Ecto neural progenitor cell (in vitro differentiated cells): ENCODE measurements at regions not wholly inside any gene's neighbourhood (a gene's known extent, or its start where the extent isn't known, plus 50 kb on each side); places are given as distances from the start of the nearest gene placed in this dataset.

Source experiments
- DNase-seq: peaks from one replicate; pipeline ENCODE4 v3.0.0-alpha.2; 2018; ENCODE audit warnings: low spot score

DNA sequence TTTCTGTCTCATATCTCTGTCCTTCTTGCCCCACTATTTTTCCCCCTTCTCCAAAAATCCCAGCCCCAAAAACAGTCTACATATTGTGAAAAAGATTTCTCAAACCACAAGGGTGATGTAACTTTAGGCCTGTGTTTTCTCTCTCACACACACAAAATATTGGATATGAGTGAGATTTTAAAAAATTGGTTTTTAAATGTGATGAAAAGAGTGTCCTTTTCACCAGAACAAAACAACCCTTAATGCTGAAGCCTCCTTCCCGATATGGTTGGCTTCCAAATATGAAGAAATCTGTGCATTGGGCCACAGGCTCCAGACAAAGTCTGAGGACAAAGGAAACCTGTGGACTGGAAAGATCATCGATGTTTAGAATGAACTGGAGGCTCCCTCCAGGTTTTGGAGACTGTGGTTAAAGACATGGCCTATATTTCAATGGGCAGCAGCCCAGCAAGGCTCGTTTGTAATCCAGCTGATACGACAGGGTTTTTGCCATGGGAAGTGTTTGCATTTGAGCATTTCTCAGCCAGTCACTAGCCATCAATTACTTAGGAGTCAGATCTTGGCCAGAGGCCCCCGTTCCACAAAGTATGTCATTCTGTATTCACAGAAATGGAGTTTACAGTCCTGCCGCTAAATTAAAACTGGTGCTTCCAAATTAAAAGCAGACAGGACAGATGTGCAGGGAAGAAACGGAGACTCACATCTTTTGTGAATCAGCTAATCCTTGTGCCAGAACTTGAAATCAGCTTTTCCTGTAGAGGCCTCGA, 546.3 kb downstream of the EBF1 start:
- DNase-seq, result no peak

DNA sequence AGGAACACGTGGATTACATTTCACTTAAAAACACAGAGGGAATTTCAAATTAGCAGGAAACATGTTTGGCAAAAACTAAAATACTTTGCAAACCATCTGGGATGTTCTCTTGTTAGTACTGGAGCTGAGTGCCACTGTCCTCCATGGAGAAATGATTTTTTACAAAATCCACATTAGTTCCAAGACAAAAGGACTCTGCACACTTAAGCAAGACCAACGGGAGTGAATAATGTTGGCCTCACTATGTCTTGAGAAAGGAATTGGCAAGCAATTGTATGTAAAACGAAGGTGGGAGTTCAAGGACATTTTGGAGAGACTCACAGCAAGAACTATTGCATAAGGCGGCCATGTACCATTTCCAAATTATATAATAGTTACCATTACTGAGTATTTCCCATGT, 547.5 kb downstream of the EBF1 start:
- DNase-seq, result no peak

DNA sequence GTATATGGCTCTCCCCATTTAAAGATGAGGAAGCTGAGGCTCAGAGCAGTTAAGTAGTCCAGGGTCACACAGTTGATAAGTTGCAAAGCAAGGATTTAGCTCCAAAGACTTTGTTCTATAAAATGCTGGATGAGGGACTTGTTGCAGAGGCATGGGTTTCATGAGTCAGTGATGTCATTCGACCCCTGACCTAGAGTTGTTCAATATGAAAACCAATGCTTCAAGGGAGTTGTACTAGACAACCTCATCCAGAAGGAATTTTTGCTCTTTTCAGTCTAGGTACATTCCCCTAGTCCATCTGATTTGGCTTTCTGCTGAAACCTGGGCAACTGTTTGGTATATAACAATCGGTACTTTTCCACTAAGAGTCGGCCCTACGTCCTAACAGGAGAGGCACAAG, 550.4 kb downstream of the EBF1 start:
- no peak for DNase-seq

DNA sequence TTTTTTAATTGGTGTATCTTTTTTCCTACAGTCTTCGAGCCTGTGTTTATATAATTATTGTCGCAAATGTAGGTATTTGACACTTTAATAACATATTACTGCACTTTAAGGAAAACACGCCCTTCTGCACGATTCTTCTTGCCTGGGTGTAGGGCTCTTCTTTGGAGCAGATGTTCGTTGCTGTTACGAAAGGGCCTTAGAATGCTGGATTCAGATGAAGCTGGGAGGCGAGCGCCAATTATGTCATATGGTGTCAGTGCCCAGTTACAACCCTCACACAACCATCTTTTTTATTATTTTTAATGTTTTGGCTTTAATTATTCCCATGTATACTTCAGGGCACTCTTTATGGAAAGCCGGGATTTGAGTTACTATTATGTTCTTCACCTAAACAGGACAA, 553.0 kb downstream of the EBF1 start:
- no peak for DNase-seq

DNA sequence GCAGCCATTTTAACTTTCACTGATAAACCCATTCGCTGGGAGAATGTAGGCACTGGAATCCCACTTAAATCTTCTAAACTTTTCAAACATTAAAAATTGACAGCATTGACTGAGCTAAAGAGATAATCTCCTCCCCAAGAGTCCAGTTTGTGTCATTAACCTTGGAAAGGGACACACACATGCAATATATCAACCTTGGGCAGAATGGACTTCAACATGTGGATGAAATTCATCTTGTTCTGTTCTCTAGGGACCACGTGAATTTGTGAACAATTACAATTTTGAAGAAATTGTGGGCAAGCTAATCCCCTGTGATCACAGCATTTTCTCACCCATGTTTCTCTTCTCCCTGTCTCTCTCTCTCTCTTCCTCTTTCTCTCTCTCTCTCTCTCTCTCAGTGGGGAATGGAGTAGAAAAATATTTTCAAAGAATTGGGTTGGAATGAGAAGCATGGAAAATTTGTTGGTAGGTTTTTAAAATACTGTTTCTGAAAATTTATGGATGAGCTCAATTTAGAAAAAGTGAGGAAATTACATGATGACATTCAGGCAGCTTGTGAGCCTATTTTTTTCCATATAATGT, 553.7 kb downstream of the EBF1 start:
- no peak for DNase-seq

DNA sequence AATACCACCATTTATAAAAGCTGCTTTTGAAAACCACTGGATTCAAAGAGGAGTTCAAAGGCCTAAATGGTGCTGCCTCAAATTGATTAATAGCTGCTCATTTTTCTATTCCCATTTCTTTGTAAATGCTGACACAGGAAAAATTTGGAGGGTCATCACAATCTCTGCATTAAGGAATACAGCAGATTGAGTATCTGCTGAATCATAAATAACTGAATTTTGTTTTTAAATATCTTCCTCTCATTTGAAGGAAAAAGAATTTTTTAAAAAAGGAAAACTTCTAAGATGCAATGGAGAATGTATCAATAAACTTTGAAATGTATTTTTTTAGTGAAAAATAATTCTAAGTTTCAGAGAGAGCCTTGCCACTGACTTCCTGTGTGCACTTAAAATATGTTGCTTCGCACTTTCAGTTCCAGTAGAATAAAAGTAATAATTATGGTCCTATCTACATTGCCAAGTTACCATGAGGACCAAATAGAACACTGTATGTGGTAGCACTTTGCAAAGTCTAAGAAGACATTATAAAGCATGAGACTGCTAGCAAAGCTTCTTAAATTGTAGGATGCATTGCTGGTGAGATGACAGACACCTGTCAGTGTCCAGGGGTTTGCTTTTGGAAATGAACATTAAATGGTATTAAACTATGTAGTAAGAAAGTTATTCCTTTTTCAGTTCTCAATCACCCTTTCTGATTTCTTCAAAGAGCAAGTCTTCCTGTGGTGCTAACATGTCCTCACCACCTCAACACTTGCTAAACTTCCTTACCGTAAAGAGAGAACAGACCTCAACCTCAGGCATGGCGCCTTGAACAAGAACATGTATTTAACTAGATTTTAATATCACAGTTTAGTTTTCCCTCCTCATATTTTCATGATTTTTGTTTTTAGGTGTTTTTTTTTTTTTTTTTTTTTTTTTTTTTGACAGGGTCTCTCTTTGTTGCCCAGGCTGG, 555.1 kb downstream of the EBF1 start:
- DNase-seq, result no peak

DNA sequence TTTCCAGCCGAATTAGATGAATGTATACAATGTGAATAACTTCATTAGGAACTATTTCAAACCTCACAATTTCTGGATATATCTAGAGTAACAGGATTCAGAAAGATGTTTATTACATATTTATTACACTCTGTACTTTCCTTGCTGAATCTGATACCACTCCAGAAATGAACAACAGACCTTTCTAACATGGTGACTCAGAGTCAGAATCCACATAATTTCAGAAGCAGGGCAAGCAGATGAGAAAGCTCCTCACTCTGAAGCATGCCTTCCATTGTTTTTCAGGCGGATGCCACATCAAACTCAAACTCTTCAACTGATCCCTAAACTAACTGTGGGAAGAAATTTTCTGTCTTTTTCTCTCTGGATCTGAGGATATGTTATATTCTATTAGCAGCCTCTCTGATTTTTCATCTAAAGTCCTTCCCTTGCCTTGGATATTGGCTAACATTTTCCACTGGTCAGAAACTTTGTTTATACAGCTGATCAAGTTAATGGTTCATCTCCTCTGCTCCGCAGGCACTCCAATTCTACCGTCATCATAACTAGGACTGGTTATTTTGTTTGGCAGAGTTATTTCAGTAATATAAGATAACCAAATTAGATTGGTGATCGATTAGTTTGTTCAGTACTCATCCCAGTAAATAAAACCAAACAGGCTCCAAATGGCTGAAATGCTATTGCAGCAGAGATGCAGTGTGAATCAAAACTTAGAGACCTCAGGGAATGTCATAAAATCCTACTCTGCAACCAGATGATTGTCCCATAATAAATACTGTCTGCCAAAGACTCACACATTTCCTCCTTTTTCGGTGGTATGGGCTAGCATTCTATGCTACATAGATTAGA, 556.0 kb downstream of the EBF1 start:
- DNase-seq, result no peak

DNA sequence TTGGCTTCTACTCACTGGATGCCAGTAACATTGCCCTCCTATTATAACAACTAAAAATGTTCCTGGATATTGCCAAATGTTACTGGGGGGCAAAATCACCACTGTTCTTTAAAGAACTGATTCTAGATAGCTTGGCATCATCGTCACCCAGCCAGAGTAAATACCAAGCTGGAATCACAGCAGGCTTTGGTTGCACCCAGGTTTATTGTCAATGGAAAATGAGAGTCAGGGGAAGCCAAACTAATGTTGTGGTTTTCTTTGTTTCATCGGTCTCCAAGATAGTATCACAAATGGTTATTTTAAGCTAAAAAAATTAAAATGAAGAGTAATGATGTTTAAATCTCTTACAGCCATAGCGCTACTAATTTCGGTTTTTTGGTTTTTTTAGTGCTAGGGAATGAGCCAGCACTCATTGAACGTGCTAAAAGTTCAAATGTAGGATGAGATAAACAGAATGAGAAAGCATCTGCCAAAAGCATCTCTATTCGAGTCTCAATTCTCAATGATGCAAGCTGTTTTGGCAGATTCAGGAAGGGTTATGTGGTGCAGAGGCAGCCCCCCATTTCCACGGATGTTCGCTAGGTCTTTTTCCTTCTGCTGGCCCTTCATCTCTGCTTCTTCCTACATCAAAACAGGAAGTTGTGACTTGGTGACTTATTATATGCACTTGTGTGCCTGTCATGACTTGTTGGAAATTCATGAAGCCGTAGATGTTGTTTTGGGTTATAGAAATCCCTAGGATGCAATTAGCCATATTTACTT, 558.0 kb downstream of the EBF1 start:
- no peak for DNase-seq

DNA sequence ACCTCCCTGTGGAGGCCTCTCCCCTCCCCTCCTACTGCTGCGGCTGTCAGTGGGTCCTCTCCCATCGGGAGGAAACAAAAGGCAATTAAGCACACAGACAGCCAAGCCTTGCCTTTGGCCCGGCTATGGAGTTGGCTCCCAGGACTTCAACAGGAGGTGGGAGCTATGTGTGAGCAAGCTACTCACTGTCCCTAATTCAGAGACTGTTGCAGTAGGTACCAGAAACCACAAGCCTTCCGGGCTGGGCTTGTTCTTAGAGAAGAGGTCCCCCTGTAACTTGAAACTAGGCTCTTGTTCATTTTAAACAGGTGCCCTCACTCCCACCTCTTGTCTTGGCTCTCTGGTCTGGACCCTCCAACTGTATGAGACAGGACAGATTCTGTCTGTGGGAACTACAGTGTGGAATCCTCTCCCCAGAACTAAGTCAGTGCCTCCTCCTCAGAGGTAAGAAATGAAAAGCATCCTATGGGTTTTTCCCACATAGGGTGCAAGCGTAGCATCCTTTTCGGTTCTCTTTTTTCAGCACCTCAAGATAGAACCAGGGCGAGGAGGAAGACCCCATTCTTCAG, 561.1 kb downstream of the EBF1 start:
- no peak for DNase-seq

DNA sequence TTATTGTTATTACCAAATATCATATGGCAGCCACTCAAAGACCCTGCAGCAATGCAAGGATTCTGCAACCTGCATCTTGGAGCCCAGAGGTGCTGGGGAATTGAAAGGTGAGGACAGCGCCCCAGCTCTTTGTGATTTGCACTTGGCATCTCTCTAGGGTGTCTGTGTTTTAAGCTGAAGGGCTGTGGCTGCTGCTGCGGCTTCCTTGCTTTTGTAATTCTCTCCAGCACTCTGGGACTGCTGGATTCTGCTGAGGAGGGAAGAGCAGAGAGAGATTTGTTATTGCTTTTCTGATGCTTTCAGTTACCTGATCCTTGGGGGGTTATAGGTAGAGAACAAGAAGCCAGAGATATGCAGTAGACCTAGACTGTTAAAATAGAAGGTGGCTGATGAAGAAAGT, 562.4 kb downstream of the EBF1 start:
- no peak for DNase-seq

DNA sequence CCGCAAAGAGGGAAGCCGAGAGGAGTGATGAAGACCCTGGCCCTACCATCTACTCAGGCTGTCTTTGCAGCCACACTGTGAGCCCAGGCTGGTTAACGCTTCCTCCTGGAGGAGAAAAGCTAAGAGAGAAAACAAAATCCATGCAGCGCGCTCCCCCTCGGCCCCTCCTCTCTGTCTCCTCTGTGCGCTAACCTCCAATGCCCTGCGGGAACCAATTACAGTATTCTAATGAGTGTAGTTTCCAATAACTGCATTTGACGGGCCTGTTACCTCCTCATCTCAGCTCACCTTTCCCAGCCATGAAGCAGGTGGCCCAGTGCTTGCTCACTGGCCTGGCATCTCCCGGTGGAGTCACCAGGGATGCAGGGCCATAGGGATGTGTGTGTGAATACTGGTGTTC, 565.5 kb downstream of the EBF1 start:
- DNase-seq, result no peak

DNA sequence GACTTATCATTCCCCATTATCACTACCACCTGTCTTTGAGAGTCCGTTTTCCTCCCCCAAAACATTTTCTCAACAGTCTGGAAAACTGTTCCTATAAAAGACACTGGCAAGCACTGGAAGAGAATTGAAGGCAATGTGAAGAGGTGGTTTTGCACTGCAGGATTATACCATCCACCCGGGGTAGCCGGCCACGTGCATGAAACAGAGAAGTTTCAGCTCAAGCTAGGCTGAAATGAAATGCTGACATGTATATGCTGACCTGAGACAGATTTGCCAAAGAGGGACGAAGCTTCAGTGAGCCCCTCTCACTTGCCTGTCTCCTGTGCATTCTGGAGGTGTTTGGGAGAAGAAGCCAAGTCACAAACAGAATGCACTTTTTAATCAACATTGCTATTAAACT, 567.0 kb downstream of the EBF1 start:
- no peak for DNase-seq

DNA sequence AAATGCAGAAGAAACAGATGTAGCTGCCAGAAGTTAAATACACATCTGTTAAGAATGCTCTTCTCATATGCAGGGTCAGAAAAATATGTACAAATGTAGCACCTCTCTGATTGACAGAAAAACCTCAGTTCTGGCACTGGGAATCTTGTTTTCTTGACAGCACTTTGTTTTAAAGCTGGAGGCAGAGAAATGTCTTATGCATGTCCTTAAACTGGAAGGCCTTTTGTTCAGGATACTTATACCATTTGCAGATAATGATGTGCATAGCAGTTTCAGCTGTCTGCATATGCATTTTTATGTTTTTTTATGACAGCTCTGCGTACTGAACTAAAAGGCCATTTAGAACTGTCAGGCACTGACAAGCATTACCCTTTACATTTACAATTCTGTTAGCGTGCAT, 567.9 kb downstream of the EBF1 start:
- no peak for DNase-seq

DNA sequence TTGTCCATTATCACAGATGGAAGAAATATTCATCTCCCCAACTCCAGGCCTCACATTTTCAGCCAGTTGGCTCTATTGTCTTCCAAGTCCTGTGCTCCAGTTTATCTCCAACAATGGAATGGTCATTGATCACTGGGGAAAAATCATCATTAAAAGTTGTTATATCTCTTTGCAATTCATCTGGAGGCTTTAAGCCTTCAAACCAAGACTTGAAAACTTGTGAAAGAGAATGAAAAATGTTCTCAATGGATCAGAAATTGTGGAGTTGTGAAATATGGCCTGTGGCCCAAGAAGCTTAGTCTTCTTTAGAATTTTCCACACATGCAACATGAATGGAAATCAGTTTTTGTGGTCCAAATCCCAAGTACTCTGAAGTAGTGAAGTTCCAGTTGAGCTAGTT, 569.6 kb downstream of the EBF1 start:
- no peak for DNase-seq

DNA sequence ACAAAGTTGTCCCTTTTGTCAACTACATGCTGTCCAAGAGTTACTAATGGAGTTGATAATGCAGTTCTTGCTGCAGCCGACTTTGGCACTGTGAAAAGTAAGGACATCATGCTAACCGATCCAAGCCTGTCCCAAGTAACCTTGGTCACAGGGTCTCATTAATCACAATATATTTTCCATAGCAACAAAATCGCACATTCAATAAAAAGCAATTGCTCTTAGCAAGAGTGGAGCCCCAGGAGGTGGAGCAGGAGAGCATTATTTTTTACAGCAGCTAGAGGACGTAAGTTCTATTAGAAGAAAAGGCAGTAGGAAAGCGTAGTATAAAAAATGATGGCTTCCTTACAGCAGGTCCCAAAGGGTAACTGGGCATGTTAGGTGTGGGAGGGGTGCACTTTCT, 570.3 kb downstream of the EBF1 start:
- no peak for DNase-seq

DNA sequence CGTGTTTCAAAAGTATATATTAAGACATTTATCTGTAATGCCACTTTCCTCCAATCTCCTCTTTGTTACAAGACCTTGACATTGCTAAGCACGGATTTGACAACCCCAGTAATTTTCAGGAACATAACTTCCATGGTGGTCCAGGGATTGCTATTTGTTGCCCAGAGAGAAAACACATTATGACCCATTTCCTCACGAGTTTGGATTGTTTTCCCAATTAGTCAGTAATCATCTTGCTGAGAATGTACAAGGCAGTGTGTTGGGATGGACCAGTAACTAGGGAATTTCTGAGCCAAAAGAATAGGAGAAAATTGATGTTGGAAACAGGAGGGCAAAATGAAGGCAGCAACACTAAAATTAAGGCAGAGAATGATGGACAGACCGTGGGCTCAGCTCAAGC, 574.1 kb downstream of the EBF1 start:
- no peak for DNase-seq

DNA sequence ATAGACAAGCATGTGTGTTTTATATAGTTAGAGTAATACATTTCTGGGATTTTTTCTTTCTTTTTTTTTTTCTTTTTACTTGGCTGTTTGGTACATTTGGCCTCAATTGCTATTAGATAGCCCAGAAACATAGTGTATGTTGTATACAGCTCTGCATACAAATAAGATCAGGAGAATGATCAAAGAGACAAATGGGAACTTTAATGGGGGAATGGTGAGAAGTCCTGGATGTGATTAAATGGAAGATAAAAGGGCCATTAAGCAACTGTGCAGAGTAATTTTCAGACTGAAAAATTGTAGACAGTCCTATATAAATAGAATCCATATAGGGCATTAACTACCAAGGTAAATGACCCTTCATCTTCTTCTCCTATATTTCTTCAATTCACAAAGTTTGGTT, 575.6 kb downstream of the EBF1 start:
- no peak for DNase-seq

DNA sequence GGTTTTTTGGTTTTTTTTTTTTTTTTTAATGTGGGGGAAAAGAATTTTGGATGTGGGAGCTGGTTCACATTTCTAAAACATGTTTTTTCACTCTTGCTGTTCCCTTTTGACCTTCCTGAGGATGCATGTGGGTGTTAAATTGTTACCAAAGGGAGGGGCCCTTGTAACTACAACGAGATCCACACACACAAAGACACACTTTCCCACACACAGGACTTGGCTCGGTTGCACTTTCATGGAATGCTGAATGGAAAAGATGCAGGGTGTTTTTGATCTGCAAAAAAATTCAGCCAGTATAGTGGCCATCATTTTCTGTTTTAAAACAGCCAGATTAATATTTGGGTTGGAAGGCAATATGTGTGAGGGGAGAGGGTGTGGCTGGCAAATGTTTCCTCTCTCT, 576.9 kb downstream of the EBF1 start:
- no peak for DNase-seq

DNA sequence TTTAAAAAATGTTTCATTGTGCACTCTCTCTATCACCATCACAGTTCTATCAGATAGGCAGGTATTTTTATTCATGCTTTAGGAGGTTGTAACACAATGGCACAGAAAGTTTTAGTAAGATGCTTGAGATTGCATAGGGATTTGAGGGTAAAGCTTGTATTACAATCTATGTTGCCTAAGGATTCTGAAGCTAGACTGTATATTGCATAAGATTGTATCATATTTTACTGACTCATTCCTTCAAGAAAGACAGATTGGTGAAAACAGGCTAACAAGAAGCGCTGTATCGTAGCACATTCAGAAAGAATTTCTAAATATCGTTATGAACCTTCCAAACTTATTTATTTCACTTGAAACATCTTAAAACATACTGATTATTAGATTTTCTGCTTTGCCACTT, 577.7 kb downstream of the EBF1 start:
- no peak for DNase-seq

DNA sequence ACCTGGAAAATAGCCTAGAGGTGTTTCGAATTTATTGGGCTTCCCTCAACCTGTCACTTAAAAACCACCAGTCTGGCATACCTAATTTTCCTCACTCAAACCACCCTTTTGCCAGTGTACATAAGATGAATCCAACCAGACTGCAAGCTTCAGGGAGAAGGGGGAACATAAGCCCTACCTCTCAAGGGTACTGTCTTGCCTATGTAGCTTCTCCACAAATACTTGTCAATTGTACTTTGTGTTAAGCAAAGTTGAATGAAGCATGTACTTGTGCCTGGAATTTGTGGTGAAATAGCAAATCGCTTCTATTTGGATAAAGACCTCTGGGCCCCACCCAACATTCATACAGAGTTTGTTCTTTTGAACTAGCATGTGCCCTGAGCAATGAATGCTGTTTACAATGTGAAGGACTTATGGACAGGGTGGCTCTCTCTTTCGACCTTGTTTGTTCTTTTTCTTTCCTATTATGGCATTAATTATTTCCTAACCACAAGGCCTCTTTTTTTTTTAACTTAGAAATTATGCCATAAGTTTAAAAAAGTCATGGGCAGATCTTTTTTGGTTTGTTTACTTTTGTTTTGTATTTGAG, 580.2 kb downstream of the EBF1 start:
- no peak for DNase-seq

DNA sequence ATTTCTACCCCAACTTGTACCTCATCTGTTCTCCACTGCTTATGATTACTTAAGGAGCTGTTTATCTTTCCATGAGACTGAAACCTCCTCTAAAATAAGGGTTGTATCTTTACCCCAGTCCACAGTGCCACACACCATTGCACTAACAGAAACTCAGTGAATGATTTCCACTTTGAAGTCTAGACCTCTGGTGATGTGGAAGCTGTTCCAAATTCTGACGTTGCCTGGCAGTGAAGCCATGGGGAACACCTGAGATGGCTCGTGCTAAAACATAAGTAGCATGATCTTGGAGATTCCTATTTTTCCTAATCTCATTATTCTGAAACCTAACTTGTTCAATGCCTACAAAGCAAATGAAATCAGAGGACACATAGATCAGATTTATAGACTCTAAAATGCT, 583.2 kb downstream of the EBF1 start:
- DNase-seq, result no peak
